ENCODE measurements at regions not wholly inside any gene's neighbourhood (a gene's known extent, or its start where the extent isn't known, plus 50 kb on each side); places are given as distances from the start of the nearest gene placed in this dataset.
"Not testable (repeated sequence)": the region's sequence is repeated elsewhere in the genome, so short reads cannot be mapped to it uniquely, and the experiment has no call there.

DNA sequence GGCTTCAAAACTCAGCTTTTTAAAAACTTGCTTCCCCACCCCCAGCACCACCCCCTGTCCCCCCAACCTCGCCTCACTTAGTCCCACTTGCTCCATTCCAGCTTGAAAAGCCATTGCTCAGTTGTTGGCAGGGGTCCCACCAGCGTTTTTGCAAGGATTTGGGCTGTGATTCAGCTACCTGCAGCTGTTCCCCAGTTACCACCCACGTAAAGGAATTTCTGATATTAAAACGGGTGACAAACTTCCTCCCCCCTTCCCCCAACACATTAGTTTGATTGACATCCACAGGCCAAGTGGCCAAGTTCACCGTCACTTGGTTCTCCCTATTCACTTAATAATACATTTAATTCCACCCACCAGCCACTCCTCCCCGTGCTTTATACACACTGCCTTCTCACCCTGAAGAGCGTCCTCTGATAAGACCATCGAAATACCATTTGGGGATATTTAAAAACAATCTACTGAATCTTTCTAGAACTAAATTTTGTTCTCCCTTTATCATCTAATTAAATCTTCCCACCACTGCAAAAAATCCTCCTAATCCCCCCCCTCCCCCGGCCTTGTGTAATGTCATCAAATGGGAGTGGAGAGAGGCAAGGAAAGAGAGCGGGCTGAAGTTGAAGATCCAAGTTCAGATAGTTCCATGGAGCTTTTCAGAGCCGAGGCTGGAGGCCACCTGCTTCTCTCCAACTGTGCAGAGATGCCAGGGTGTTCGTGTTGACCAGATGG, 55.1 kb downstream of the SOX9 start:
- DNase-seq = no peak

DNA sequence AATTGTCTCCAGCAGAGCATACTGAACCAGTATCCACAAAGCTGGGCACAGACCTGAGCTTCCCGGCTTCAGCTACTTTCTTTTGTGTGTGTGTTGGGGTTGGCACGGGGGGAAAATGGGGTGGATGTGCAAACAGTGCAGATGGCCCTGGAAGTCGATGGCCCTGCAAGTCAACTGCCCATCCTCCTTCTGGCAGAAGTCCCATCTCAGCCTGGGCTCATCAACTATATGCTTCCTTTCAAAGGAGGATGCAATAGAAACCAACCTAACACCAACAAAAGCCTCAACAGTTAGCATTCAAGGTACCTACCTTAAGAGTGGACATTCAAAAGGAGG, 55.7 kb downstream of the SOX9 start:
- peak; percentile 52 for DNase-seq

DNA sequence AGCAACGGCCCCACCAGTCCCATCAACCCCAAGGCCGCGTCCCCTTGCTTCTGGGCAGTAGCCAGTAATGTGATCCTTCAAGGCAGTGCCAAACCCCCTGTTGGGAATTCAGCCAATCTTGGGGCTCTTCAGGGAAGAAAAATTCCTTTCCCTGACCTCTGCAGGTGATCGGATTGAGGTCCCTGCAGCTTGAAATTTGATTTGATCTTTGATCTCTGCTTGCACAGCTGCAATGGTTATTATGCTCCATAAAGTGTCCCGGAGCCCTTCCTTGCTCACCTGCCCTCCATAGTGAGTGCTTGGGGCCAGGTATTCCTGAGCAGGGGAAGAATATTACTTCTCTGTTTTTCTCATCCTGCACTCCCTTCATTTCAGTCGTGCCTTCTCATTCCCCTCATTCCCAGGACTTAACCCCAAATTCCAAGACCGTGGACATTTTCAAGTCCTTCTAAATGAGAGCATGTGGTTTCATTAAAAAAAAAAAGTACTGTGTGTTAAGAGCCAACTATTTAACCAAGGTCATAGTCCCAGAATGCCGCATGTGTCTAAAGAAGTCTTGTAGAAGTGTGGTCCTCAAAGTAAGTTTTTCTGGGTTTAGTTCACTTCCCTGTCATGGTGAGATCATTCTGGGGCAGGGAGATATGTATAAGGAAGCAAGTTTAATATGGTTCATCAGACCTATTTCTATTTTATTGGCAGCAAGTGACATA, 56.3 kb downstream of the SOX9 start:
- DNase-seq = peak; percentile 70

DNA sequence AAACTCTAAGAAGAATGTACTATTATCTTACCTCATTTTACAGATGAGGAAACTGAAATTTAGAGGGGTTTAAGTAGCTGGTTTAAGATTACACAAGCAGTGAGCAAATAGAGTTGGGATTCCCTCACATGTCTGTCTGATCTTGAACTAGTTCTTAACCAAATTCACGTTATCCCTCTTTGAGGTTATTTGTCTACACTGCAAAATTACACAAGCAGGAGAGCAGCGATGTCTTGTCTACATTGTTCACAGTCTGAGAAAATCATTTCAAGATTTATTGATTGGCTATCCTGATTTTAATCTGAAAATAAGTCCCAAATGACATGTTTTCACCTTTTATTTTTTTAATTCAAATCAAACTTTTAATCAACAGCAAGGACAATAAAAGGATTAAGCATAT, 56.9 kb downstream of the SOX9 start:
- no peak for DNase-seq

DNA sequence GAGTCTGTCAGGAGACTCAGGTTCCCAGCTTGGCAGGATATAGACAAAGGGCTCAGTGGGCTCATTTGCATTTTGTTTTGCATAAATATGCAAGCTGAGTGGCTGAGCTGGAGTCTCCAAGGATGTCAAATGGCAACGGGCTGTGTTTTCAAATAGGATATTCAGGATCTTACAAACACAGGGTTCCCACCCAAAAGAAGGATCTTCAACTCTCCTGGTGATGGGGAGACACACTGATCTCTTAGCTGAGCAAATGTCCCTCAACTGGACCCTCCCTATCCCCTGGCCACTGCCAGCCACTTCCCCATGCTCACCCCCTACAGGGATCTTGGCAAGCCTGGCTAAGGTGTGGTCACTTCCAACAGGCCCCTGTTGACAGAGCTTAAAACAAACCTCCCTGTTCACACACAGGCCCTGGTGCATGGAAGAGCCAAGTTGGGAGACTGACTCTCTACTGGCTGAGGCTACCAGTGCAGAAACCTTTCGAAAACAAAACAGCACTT, 61.6 kb downstream of the SOX9 start:
- DNase-seq = no peak

DNA sequence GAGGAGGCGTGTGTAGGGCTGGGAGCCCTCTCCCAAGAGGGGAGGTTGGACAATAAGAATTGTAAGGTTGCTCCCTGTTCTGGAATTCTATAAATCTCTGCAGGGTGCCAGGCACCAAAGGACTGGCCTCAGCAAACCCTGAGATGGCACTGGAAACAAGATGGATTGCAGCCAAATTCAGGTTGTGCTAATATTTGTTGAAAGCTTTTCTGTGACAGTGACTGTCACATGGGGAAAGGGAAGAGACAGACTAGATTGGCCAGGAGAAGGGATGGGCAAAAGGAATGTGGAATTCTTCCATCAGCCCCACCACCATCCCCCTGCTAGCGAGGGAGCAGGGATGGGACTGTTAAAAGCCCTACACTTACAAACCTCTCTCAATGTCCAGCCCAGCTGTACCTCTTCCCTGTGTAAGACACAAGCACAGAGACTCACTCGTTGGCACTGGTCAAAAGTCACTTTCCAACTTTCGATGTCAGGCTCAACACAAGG, 62.4 kb downstream of the SOX9 start:
- DNase-seq = no peak

DNA sequence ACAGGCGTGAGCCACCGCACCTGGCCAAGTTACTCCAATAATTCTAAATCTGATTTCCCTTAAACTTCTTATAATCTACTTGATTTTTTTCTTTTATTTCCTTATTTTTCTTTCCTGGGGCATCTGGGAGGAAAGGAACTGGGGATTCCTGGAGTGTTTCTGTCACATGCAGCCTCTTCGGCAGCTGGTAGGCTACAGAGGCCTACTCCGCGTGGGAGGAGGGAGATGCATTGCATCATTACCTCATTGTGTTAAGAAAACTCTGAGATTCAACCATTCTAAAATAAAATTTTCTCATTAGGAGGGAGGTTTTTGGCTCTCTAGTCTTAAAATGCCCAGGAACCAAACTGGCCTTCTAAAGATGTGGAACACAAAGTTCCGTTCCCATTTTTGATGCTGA, 64.0 kb downstream of the SOX9 start:
- DNase-seq = no peak

DNA sequence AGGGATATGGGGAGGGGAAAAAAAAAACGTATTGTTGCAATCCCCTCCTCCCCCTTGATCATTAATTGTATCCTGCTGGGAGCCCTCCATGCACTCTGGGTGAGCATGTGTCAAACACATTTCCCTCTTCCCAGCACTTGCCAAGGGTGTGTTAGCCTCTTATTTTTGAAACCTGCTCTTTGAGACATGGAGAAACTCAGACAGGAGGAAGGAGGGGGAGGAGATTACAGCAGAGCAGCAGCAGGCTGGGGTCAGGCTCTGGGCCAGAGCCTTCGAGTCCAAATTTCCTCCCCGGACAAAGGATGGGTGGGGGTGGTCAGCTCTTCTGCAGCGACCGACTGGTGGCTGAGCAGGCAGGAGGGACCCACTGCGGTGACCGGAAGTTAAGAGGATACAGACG, 64.7 kb downstream of the SOX9 start:
- DNase-seq = no peak

DNA sequence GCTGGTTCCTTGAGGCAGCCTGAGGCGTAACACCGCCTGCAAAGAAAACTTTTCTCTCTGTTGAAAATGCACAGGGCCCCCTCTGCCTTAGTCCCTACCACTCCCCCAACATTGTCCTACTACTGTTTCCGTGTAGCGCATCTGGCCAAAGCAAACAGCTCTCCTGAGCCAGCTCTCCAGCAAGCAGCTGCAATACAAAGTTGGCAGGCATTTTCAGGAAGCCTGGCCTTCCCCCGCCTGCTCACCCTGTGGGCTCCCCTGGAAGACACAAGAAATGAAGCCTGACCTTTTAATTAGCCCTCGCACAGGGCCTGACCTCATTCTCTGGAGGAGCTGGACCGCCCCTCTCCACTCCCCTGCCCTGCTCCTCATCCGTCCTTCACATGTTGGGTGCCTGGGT, 66.7 kb downstream of the SOX9 start:
- DNase-seq = peak; percentile 20

DNA sequence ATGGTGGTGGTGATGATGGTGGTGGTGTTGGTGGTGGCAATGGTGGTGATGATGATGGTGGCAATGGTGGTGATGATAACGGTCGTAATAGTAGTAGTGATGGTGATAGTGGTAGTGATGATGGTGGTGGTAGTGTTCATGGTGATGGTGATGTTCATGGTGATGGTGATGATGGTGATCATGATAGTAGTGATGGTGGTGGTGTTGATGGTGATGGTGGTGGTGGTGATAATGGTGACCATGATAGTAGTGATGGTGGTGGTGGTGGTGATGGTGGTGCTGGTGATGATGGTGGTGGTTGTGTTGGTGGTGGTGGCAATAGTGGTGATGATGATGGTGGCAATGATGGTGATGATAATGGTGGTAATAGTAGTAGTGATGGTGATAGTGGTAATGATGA, 68.0 kb downstream of the SOX9 start:
- no peak for DNase-seq

DNA sequence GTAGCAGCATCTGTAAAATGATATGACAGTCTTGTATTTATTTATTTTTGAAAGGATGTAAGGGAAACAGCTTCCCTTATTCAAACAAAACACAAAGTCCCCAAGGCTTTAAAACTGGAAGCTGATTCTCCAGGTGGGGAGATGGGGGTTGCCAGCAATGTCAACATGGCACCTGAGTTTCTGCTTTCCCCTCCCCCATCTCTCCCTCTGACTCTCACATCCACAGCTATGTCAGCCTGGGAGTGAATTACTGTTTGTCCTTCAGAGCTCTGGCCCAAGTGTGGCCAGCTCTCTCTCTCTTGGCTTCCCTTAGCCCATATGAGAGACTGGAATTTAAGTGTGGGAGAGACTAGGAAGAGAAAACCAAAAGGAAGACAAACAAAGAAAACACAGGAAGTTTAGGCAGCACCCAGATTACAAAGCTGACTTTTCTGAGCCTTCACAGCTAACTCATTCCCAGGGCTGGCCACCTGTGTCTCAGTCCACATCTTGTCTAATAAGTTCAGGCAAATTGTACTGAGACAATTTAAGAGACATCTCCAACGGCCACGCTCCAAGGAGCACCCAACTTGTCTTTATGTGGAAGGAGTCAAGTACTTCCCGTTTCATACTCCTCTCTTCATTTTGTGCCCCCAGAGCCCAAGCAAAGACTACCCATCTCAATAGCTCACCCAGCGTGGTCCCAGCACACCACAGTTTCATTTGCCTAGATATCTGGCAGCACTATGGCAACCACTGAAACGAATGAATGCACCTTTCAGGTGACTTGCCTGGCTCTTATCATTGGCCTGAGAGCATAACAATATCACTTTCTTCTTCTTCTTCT, 69.2 kb downstream of the SOX9 start:
- DNase-seq = no peak

DNA sequence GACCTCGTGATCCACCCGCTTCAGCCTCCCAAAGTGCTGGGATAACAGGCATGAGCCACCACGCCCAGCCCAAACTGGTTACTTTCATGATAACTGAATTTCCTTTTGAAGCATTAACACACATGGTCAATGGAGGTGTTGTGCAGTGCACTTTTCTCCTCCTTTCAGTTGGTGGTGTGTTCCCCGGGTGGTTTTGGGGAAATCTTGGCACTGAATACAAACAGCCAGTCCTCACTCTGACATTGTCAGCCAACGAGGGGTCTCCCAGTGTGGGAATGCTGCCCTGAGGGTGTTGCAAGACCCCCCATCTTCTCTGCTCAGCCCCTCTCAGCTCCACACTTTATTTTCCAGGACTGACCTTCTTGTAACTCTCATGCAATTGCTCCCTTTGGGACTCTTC, 70.5 kb downstream of the SOX9 start:
- no peak for DNase-seq

DNA sequence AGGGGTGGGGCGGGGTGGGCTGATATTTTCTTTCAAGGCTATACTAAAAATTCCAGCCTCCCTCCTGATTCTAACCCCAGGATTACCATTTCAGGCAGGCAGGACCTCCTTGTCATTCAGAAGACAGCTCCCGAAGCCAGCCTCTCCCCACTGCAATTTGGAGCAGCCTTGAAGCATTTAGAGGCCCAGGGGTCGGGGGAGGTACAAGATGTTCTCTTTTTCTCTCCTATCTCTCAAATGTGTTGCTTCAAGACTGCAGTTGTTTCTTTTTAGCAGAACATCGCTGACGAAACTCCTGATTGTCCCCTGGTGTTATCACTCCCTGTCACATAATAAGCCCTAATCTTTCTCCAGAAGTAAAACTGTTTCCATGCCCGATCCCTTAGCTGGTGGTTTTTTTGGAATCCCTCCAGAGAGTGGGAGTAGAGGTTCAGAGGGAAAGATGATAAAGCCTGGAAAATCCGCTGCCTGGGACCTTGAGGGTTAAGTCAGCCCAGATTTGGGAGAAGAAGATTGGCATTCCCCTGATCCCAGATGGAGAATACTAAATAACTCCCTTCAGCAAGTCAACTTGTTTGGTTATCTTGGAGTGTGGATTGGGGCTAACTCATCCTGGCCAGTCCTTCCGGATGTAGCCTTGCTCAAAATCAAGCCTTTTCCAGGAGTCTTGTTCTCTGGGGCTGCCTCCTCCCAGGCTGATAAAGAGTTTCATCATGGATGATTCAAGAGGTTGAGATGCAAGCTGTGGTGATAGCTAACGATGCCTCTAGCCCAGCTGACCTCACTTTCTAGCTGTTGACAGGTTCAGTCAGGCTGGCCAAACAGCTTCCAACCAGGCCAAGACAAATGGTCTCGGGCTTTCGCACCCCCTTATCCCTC, 71.3 kb downstream of the SOX9 start:
- DNase-seq = no peak

DNA sequence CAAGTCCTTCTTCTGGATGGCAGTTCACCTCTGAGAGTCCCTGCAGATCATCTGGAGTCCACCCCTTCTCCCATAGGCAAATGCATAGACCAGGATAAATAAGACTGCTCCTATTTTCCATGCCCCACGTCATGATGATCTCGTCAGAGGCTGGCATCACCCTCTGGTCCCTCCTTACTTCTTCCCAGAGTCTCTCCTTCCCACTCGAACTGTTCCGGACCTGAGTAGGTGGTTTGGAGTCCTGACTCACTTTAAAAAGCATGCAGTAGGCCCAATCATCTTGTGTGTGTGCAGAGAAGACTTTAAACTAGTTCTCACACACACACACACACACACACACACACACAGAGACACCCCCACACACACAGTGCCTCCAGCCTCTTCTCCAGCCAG, 72.0 kb downstream of the SOX9 start:
- DNase-seq = no peak

DNA sequence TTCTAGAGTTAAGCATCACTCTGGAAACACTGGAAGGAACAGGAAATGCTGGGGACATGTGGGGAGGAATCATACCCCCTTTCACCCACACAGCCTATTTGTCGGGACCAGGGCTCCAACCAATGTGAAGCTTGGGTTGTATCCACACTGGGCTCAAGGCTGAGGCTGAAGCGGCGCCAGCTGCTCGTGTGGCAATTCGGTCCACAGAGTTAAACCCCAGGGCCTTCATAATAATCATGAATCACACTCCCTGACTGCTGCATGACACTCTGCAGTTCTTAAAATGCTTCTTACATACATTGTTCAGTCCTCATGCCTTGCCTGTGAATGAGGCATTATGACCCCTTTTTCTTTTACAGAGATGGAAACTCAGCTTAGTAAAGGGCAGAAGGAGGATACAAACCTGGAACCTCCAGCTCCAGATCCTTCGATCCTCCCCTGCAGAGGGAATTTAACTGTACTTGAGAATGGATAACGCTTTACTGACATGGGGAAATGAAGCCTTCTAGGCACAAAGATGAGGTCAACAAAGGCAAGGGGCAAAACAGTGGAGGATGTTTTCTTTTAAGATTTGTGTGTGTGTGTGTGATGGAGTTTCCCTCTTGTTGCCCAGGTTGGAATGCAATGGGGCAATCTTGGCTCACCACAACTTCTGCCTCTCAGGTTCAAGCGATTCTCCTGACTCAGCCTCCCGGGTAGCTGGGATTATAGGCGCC, 72.7 kb downstream of the SOX9 start:
- DNase-seq = no peak

DNA sequence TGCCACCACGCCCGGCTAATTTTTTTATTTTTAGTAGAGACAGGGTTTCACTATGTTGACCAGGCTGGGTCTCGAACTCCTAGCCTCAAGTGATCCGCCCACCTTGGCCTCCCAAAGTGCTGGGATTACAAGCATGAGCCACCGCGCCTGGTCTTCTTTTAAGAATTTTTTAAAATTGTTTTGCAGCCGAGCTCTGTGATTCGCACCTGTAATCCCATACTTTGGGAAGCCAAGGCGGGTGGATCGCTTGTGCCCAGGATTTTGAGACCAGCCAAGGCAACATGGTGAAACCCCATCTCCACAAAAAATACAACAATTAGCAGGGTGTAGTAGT, 73.3 kb downstream of the SOX9 start:
- DNase-seq = not testable (repeated sequence)

DNA sequence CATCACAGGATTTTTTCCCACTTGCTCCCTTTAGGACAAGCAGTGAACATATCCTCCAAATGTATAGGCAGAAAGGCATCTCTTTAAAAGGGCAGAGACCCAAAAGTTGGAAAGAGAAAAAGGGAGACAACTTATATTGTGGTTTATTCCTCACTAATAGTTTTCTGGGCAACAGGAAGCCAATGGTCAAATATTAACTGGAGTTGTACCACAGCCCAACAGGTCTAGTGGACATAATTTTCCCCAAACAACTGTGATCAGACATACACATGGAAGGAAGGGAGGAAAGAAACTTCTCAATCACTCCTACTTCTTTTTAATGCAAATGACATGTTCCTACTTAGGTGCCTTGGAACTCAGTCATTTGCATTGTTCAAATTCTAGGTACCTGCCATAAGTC, 78.4 kb downstream of the SOX9 start:
- no peak for DNase-seq

DNA sequence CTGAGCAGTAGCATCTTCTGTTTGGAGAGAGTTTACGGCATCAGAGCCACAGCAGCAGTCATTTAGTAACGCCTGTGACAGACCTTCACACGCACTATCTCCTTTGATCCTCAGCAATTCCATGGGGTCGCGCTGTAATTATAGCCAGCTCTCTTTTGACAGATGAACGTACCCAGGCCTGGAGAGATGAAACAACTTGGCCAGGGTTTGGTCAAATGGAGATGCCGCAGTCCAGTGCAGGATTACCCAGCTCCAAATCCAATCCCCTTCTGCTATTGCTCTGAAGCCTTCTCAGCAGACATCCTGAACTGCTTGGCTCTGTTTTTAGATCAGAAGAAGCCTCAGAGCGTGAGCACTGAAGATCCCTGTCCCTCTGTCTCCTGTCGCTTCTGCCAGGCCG, 83.9 kb downstream of the SOX9 start:
- DNase-seq = no peak

DNA sequence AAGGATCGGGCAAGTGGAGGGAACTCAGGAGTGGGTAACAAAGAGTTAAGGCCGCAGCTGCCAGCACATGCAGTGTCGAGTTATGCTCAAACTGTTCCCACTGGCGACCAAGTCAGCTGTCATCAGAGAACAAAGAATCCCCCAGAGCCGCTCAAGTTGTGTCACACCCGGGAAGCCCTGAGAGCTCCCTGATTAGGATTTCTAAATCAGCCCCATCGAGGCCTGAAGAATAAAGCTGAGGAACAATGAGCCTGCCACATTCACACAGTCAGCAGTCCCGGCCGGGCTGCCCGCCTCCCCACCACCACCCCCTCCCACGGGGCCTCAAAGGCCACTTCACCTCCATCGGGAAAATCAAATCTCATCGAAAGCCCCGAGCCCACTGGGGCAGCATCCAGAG, 84.5 kb downstream of the SOX9 start:
- DNase-seq = no peak

DNA sequence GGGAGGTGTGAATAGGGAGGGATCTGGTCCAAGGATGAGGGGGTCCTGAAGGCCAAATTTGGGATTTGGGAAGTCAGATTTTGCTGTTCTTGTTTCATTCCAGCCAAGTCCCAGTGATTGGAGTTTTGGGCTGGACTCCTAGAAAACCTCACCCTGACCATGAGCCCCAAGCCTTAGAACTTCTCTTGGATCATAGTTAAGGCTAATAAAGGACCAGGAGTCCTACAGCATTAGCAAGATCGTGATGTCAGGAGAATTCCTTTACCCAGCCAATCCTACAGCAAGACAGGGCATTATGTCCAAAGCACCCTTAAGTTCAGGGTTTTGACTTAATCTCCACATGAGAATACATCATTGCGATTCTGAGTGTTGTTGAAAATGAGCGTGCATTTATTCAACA, 85.0 kb downstream of the SOX9 start:
- DNase-seq = no peak

DNA sequence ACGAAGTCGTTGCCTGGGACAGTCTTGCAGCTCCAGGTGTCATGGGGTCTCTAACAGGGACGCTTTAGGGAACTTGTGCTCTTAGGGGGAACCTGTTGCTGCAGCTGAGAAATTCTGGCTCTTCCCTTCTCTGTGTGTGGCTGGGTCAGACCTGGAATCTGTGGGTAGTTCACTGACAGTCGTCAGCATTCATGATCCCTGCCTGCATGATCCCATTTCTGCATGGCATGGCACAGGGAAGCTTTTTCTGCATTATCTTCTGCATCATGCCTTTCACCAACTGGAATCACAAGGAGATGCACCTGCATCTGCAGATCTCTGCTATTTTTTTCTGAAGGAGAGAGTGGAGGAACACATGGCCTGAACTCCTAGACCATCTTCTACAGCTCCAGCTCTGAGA, 85.6 kb downstream of the SOX9 start:
- DNase-seq = no peak

DNA sequence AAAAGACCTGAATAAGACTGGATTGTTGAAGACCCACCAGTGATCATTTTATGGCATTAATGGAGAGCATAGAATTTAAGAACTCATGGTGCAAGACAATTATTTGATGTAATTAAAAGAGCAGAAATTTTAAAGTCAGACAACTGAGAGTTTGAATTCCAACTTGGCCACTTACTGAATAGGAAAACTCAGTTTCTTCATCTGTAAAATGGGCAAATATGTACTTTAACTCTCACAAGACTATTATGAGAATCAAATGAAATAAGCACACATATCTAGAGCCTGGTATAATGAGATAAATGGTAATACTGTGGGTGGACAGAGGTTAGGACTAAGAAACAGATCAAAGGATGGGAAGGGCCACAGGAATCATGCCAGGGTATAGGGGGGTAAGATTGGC, 88.0 kb downstream of the SOX9 start:
- DNase-seq = no peak

Data from NCI-H1105 treated with DMSO at 0.1 percent for 48 hours (cell line).